HG02763 (cell line): ENCODE measurements at regions not wholly inside any gene's neighbourhood (a gene's known extent, or its start where the extent isn't known, plus 50 kb on each side); places are given as distances from the start of the nearest gene placed in this dataset.
"Not testable (repeated sequence)": the region's sequence is repeated elsewhere in the genome, so short reads cannot be mapped to it uniquely, and the experiment has no call there.

Source experiments
- ATAC-seq: cut with Tn5 transposase; IDR thresholded peaks from one replicate; pipeline ENCODE4 v1.9.1; 2021; ENCODE audit warnings: mild to moderate bottlenecking, moderate library complexity; ENCODE audit not compliant: unreplicated experiment

DNA sequence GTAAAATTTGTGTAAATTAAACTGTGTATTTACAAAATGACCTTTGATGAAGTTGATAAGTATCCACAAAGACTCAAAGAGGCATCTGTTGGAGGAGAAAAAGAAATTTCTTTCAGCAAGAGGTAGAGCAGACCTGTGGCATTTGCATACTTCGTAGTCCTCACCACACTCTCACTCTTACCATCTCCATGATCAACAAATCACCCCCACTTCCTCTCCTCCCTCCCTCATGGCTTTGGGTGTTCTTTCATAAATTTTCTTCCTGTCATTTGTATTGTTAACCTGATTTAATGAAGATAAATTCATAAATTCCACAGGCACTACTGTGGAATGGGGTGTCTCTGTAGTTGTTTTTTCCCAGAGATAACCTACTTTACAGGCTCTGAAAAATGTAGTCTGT is 366.5 kb downstream of the ZNF674 start:
- ATAC-seq: no peak

DNA sequence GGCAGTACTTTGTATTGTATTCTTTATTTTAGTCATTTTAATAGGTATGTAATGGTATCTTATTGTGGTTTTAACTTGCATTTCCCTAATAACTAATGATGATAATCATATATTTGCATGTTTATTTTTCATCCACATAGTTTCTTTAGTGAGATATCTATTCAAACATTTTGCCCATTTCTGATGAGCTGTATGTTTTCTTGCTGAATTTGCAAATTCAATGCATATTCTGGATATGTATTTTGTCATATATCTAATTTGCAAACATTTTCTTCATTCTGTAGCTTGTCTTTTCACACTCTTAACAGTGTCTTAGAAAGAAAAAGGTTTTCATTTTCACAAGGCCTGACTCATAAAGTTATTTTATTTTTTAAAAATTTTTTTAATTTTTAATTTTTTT is 372.1 kb downstream of the ZNF674 start:
- ATAC-seq: no peak

DNA sequence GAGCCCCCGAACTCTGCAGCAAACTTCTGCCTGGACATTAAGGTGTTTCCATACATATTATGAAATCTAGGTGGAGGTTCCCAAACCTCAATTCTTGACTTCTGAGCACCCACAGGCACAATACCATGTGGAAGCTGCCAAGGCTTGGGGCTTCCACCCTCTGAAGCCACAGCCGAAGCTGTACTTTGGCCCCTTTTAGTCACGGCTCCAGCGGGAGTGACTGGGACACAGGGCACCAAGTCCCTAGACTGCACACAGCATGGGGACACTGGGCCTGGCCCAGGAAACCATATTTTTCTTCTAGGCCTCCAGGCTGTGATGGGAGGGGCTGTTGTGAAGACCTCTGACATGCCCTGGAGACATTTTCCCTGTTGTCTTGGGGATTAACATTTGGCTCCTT is 373.8 kb downstream of the ZNF674 start:
- not testable (repeated sequence) for ATAC-seq

DNA sequence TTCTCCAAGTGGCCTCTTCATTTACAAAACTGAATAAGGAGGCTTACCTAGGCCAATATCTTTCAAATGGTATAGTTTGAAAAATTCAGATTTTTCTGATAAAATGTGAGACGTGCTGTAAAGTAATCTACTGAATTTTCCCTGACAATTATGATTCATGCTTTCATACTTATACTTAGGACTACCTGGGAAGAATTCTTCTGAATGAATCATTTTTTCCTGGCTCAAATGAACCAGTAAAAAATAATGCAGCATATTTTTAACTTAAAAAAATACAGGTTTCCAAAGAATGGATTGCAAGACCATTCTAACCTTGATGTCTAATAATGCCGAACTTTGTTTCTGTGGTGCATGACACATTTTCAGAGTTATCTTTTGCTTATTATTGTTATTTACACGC is 375.4 kb downstream of the ZNF674 start:
- ATAC-seq: no peak

DNA sequence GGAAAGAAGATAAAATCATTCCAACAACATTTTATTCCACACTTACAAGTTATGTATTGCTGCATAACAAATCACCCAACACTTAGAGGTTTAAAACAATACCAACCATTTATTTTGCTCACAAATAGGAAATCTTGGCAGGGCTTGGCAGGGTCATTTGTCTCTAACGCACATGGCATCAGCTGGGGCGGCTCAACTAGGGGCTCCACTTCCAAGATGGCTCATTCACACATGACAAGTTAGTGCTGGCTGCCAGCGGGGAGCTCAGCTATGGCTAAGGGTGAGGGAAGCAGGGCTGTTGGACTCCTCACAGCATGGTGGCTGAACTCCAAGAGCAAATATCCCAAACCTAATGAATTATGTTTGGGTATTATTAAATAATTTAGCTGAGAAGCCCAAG is 377.0 kb downstream of the ZNF674 start:
- no peak for ATAC-seq

DNA sequence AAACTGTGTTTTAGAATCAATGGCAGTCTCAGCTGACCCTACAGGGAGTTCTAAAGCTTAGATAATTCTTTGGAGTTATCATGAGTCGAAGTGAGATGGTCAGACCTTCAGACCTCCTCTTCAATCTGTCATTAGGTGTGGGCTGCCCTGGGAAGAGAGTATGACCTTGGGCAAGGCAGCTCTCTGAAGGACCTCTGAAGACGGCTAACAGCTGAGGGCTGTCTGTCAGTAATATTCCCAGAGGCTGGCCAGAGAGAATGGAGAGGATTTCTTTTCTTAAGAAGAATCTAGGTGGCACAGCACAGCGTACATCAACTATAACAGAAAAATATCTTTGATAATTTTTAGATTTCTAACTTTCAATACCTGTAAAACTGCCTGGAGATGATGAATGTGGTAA is 379.4 kb downstream of the ZNF674 start:
- no peak for ATAC-seq

DNA sequence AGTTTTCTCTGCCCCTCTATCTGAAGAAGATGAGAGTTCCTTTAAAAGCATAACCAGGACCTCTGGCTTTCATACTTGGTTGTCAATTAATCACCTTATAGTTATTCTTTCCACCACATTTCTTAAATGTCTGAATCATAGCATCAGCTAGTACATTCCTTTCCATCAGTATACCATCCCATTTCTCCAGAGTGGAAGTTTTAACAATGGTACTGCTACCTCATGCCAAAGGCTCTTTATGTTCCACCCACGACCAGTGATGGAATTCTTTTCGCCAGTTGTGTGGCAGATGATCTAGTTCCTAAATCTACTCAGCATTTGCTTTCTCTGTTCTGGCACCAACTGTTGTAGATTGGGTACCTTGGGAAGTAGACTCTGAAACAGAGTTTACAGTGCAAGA is 379.8 kb downstream of the ZNF674 start:
- no peak for ATAC-seq

DNA sequence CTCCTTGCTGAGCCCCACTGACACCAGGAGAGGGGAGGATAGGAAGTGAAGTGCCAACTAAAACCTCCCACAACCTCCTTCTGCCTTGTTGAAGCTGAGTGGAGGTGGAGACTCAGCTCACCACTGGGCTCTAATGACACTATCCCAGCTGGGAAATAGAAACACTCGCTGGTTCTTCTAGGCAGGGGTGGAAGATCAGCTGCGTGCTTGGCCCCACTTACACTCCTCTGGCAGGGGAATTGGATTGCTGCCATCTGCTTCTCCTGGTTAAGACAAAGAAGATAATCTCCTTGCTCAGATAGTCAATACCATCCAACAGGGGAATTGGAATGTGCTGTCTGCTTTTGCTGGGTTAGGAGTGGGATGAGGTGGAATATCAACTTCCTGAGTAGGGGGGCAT is 392.5 kb downstream of the ZNF674 start:
- ATAC-seq: no peak

DNA sequence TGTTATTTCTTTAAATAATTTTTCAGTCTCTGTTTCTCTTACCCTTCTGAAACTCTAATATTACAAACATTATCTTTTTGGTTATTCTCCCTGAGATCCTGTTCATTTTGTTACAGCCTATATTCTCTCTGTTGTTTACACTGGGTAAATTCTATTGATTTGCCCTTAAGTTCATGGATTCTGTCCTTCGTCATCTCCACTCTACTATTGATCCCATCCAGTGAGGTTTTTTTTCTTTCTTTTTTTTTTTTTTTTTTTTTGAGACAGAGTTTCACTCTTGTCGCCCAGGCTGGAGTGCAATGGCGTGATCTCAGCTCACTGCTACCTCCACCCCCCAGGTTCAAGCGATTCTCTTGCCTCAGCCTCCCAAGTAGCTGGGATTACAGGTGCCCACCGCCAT is 393.9 kb downstream of the ZNF674 start:
- ATAC-seq: not testable (repeated sequence)

DNA sequence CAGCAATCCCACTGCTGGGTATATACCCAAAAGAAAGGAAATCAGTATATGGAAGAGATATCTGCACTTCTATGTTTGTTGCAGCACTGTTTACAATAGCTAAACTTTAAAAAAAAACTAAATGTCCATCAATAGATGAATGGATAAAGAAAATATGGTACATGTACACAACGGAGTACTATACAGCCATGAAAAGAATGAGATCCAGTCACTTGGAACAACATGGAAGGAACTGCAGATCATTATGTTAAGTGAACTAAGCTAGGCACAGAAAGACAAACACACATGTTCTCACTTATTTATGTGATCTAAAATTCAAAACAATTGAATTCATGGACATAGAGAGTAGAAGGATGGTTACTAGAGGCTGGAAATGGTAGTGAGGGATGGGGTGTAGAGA is 400.7 kb downstream of the ZNF674 start:
- no peak for ATAC-seq

DNA sequence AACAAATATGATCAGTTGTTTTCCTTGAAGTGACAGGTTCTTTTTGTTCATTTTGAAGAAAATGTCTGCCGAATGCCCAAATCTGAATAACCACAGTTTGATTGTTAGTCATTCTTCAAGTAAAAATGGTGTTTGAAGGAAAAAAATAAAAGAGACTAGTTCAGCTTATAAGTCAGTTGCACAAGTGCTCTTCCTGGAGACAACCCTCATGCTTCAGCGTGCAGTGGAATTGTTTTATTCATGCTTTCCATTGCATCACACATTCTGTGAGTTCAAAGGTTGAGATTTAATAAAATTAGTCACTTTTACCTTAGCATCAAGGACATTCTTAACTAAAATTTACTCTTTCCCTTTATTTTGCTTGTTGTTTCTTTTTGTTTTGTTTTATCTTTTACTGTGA is 404.9 kb downstream of the ZNF674 start:
- no peak for ATAC-seq

DNA sequence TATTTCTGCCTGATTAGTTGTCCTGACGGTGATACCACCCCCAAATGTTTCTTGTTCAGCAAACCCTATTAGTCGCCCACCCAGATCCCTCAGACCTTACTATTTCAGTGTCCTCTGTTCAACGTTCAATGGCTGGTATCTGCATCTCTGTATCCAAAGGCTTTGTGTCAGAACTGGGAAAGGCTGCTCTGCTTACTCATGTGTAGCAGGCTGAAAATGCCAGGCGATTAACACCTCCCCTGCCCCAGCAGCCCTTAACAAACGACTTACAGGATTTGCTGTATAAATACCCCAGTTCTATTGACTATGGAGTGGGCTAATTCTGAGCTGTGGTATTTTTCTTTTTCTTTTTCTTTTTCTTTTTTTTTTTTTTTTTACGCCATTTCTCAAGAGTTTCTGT is 415.0 kb downstream of the ZNF674 start:
- no peak for ATAC-seq

DNA sequence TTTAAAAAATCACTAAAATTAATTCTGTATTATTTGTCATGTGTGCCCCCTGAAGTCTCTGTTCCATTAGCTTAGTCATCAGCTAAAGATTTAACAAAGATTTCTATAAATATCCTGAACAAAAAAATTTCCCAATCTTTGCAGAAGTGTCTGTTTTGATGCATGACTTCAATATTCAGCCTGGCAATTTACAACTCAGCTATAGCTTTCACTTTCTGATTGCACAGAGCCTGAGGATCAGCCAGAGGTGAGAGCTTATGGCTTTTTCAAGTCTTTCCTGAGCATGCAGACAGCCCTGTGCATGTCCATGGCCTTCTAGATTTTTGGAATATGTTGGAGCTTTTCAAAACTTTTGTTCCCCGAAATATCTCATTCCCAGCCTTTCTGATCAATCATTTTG is 420.1 kb downstream of the ZNF674 start:
- no peak for ATAC-seq

DNA sequence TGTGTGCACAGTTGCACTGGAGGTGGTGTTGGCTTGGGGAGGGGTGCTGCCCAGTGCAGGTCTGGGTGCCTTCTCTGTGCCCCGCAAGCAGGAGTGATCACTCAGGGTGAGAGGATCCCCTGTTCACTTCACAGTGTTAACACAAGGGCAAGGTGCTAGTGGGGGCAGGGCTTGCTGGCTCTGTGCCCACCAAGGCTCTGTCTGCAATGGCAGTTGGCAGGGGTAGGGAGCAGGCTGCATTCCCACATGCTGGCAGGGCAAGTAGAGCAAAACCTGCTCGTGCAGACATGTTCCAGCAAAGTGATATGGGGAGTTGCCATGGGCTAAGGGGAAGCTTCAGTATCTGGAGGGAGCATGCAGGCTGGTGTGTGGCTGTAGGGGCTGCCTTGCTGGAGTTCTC is 428.0 kb downstream of the ZNF674 start:
- no peak for ATAC-seq

DNA sequence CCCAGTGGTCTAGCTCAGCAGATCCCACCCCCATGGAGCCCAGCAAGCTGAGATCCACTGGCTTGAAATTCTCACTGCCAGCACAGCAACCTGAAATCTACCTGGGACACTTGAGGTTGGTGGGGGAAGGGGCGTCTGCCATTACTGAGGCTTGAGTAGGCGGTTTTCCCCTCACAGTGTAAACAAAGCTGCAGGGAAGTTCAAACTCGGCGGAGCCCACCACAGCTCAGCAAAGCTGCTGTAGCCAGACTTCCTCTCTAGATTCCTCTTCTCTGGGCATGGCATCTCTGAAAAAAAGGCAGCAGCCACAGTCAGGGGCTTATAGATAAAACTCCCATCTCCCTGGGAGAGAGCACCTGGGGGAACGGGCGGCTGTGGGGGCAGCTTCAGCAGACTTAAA is 457.9 kb downstream of the ZNF674 start:
- not testable (repeated sequence) for ATAC-seq

DNA sequence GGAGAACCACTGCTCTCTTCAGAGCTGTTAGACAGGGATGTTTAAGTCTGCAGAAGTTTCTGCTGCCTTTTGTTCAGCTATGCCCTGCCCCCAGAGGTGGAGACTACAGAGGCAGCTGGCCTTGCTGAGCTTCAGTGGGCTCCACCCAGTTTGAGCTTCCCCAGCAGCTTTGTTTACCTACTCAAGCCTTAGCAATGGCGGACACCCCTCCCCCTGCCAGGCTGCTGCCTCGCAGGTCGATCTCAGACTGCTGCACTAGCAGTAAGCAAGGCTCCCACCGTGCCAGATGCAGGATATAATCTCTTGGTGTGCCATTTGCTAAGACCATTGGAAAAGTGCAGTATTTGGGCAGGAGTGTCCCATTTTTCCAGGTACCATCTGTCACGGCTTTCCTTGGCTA is 465.1 kb downstream of the ZNF674 start:
- not testable (repeated sequence) for ATAC-seq

DNA sequence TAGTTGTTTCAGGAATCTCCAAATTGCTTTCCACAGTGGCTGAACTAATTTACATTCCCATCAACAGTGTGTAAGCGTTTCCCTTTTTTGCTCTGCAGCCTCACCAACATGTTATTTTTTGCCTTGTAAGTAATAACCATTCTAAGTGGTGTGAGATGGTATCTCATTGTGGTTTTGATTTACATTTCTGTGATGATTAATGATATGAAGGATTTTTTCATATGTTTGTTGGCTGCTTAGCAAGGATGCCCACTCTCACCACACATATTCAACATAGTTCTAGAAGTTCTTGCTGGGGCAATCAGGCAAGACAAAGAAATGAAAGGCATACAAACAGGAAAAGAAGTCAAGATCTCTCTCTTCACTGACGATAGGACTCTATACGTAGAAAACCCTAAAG is 472.4 kb downstream of the ZNF674 start:
- ATAC-seq: no peak

DNA sequence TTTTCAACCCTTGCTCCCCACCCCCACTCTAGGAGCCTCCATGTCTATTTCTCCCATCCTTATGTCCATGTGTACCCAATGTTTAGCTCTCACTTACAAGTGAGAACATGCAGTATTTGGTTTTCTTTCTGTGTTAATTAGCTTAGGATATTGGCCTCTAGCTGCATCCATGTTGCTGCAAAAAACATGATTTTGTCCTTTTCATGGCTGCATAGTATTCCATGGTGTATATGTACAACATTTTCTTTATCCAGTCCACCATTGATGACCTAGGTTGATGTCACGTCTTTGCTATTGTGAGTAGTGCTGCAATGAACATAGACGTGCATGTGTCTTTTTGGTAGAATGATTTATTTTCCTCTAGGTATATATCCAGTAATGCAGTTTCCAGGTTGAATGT is 472.8 kb downstream of the ZNF674 start:
- no peak for ATAC-seq

DNA sequence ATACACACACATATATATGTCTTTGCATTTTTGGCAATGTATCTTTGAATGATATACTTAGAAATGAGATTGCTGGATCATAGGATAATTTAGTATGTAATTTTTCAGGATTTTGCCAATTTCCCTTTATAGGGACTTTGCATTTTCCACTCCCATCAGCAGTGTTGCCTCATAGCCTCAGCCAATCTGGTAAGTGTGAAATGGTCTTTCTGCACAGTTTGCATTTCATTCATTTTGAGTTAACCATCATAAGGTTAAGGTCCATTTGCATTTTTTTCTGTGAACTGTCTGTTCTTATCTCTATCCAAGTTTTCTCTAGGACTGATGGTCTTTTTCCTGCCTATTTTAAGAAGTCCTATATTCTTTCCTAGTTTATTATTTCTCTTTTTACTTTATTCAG is 474.8 kb downstream of the ZNF674 start:
- ATAC-seq: no peak

DNA sequence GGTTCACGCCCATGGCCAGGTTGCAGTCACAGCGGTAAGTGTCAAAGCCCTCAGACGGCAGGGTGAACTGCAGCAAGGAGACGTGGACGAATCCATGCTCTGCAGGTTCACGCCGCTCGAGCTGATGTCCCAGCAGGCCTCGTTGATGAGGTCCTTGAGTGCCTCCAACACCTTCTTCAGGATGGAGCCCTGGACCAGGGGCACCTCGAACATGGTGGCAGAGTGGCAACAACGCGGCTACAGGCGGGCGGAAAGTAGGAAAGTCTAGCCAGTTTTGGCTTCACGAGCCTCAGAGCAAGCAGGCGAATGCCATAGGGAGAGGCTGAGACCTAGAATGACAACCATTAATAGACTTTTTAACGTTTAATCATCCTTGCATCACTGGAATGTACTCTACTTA is 485.9 kb downstream of the ZNF674 start:
- ATAC-seq: no peak

DNA sequence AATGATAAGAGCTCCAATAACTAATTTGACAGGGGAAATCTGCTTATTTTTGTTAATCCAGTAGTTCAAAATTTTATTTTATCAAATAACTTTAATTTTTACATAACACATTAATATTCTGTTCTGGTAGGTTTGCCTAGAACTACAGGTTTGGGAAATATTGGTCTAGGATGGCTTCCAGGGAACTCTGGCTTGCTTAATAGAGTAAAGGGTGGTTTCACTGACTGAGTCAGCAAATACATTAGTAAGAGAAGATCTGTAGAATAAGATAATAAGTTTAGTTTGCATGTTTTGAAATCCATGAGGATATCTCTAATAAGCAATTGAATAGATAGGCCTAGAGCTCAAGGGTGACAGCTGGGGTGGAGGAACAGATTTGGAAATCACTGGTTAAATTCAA is 500.7 kb downstream of the ZNF674 start:
- no peak for ATAC-seq

DNA sequence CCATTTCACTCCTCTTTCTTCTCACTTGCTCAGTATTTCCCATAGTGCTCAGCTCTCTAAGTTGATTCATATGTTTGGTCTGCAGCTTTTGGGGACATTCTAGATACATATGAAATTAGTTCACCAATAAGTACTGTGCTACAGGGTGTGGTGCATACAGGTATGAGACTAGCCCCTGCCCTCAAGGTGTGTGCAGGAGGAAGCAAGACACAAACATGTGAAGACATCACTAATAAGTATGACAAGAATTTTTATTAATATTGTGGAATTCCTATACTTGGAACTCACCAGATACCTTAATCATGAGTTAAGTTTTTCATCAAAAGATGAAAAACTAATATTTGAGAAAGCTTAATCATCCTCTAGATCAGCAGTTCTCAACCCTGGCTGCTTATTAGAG is 505.2 kb downstream of the ZNF674 start:
- ATAC-seq: no peak

DNA sequence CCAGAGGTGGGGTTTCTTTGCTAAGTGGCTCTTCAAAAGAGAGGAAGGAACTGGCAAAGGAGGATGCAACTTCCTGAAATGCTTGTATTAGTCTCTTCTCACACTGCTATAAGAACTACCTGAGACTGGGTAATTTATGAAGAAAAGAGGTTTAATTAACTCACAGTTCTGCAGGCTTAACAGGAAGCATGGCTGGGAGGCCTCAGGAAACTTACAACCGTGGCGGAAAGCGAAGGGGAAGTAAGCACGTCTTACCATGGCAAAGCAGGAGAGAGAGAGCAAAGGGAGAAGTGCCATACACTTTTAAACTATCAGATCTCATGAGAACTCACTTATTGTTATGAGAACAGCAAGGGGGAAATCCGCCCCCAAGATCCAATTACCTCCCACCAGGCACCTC is 505.7 kb downstream of the ZNF674 start:
- no peak for ATAC-seq

DNA sequence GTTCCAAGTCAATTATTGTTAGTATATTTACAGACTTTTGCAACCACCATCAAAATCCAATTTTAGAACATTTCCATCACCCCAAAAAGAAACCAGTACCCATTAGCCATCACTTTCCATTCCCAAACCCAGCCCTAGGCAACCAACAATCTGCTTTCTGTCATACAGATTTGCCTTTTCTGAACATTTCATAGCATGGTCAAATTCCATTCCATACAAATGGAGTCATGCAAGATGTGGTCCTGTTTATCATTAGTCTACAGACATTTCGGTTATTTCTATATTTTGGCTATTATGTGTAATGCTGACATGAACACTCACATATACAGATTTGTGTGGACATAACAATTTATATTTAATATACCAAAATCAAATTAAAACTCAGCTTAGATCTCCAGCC is 508.7 kb downstream of the ZNF674 start:
- ATAC-seq: no peak
